ENCODE measurements at regions not wholly inside any gene's neighbourhood (a gene's known extent, or its start where the extent isn't known, plus 50 kb on each side); places are given as distances from the start of the nearest gene placed in this dataset.

GRCh38 chr5:114782869-114783268 lies 386.8 kb downstream of the TRIM36 start:
- Mint-ChIP-seq H3K27me3 (ENCODE audit: low read depth) (no peaks in the 10 kb centered on the region), H3K36me3 (no peaks in the 10 kb centered on the region), H3K27ac (no peak overlapping the region), H3K9me3 (no peaks in the 10 kb centered on the region), H3K4me3 (no peak overlapping the region), H3K4me1 (no peaks in the 10 kb centered on the region)
- ChIA-PET CTCF (interaction anchor here (0.5 to 2.9 kb wide), 13 partner anchors 9 to 1103 kb away, joined by 3 to 15 read pairs (median 4); no protein-coding TSS in a partner anchor), POLR2A (no interaction called here)
- TF ChIP-seq MYBL2 (CRISPR knock-in tag; IDR thresholded peaks at IDR 0.05): no peak
- TF ChIP-seq, protein P1, sequence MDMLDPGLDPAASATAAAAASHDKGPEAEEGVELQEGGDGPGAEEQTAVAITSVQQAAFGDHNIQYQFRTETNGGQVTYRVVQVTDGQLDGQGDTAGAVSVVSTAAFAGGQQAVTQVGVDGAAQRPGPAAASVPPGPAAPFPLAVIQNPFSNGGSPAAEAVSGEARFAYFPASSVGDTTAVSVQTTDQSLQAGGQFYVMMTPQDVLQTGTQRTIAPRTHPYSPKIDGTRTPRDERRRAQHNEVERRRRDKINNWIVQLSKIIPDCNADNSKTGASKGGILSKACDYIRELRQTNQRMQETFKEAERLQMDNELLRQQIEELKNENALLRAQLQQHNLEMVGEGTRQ (CRISPR knock-in tag; IDR thresholded peaks at IDR 0.05): no peak
- TF ChIP-seq, protein P2, sequence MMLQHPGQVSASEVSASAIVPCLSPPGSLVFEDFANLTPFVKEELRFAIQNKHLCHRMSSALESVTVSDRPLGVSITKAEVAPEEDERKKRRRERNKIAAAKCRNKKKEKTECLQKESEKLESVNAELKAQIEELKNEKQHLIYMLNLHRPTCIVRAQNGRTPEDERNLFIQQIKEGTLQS (CRISPR knock-in tag; conservative IDR thresholded peaks at IDR 0.05): no peak
- no peak for TF ChIP-seq FOXP4 (CRISPR knock-in tag; IDR thresholded peaks at IDR 0.05)
- TF ChIP-seq NFATC4 (CRISPR knock-in tag; IDR thresholded peaks at IDR 0.05): no peak
- TF ChIP-seq, protein P3, sequence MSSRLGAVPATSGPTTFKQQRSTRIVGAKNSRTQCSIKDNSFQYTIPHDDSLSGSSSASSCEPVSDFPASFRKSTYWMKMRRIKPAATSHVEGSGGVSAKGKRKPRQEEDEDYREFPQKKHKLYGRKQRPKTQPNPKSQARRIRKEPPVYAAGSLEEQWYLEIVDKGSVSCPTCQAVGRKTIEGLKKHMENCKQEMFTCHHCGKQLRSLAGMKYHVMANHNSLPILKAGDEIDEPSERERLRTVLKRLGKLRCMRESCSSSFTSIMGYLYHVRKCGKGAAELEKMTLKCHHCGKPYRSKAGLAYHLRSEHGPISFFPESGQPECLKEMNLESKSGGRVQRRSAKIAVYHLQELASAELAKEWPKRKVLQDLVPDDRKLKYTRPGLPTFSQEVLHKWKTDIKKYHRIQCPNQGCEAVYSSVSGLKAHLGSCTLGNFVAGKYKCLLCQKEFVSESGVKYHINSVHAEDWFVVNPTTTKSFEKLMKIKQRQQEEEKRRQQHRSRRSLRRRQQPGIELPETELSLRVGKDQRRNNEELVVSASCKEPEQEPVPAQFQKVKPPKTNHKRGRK (CRISPR knock-in tag; IDR thresholded peaks at IDR 0.05; ENCODE audit: borderline replicate concordance): no peak
- no peak for TF ChIP-seq ZNF416 (CRISPR knock-in tag; IDR thresholded peaks at IDR 0.05)
- no peak for TF ChIP-seq MLX (CRISPR knock-in tag; IDR thresholded peaks at IDR 0.05)
- TF ChIP-seq NR3C1 (CRISPR knock-in tag; conservative IDR thresholded peaks at IDR 0.05; ENCODE audit: low read depth): no peak
- no peak for TF ChIP-seq ZNF219 (CRISPR knock-in tag; IDR thresholded peaks at IDR 0.05; ENCODE audit: borderline replicate concordance)
- TF ChIP-seq, protein P4, sequence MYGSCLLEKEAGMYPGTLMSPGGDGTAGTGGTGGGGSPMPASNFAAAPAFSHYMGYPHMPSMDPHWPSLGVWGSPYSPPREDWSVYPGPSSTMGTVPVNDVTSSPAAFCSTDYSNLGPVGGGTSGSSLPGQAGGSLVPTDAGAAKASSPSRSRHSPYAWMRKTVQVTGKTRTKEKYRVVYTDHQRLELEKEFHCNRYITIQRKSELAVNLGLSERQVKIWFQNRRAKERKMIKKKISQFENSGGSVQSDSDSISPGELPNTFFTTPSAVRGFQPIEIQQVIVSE (CRISPR knock-in tag; IDR thresholded peaks at IDR 0.05; ENCODE audit: borderline replicate concordance): no peak
- DNase-seq (ENCODE audit: low spot score) (peak; percentile 57), ATAC-seq (peak; percentile 98)

DNA sequence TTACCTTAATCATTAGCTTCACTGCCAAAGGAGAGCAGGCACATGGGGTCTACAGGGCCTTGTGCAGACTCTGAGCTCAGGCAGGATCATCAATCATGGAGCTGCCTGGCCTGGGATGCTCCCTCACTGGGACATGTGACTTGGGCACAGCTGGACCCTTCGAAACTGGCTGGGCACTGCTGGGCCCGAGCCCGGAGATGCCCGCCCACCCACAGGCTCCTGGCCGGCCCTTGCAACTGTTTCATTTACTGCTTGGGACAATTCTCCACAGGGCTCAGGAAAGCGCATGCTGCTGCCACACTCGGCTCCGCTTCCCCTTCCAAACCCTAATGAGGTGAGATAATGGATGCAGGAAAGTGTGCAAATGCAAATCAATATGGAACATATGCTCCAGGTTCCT lies 387.5 kb downstream of the TRIM36 start:
- ChIA-PET CTCF (interaction anchor here (1.2 to 2.9 kb wide), 3 partner anchors 21 to 314 kb away, joined by 4 to 15 read pairs (median 5); no protein-coding TSS in a partner anchor), POLR2A (no interaction called here)
- no peak for DNase-seq (ENCODE audit: low spot score)
- Mint-ChIP-seq H3K4me3 (no peak overlapping the region), H3K27me3 (ENCODE audit: low read depth) (no peaks in the 10 kb centered on the region), H3K4me1 (0 out of 2 replicates have a peak, but pooled peaks cover under 1% of the 10 kb centered on the region), H3K36me3 (no peaks in the 10 kb centered on the region), H3K27ac (no peak overlapping the region), H3K9me3 (no peaks in the 10 kb centered on the region)
- ATAC-seq: no peak
- TF ChIP-seq MXD4 (CRISPR knock-in tag; IDR thresholded peaks at IDR 0.05; ENCODE audit: borderline replicate concordance): no peak
- TF ChIP-seq ATF6 (CRISPR knock-in tag; IDR thresholded peaks at IDR 0.05): no peak

DNA sequence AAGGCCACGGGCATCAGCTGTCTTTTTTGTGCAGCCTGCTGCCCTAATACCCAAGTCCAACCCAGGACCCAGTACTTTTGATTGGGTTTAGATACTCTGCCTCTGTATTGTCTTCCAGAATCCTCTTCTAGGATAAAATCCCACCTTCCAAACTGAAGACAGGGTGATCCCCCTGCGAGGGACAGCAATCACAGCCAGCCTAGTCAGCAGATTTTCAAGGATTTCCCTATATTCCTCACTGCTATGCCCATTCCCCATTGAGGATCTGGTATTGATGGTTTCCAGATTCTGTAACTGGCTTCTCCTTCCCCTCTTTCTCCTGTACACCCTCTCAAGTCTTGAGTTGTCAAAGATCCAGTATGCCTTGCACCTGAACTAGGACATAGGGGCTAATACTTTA lies 389.4 kb downstream of the TRIM36 start:
- Mint-ChIP-seq H3K27ac (no peak overlapping the region), H3K4me3 (no peak overlapping the region), H3K4me1 (peaks cover 7% of the 10 kb centered on the region; the same call in 1 of the 2 replicates), H3K36me3 (no peaks in the 10 kb centered on the region), H3K27me3 (ENCODE audit: low read depth) (no peaks in the 10 kb centered on the region), H3K9me3 (no peaks in the 10 kb centered on the region)
- POLR2A ChIA-PET: no interaction called here
- CTCF ChIA-PET: no interaction called here
- no peak for ATAC-seq
- no peak for DNase-seq (ENCODE audit: low spot score)
- TF ChIP-seq ETV6 (CRISPR knock-in tag; IDR thresholded peaks at IDR 0.05): no peak
- no peak for TF ChIP-seq MYBL2 (CRISPR knock-in tag; IDR thresholded peaks at IDR 0.05)
- no peak for TF ChIP-seq NFE2L1 (CRISPR knock-in tag; IDR thresholded peaks at IDR 0.05)
- TF ChIP-seq, protein P5, sequence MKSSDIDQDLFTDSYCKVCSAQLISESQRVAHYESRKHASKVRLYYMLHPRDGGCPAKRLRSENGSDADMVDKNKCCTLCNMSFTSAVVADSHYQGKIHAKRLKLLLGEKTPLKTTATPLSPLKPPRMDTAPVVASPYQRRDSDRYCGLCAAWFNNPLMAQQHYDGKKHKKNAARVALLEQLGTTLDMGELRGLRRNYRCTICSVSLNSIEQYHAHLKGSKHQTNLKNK (CRISPR knock-in tag; IDR thresholded peaks at IDR 0.05): no peak
- TF ChIP-seq ZNF317 (CRISPR knock-in tag; IDR thresholded peaks at IDR 0.05; ENCODE audit: borderline replicate concordance, low read depth): no peak
- TF ChIP-seq, protein P6, sequence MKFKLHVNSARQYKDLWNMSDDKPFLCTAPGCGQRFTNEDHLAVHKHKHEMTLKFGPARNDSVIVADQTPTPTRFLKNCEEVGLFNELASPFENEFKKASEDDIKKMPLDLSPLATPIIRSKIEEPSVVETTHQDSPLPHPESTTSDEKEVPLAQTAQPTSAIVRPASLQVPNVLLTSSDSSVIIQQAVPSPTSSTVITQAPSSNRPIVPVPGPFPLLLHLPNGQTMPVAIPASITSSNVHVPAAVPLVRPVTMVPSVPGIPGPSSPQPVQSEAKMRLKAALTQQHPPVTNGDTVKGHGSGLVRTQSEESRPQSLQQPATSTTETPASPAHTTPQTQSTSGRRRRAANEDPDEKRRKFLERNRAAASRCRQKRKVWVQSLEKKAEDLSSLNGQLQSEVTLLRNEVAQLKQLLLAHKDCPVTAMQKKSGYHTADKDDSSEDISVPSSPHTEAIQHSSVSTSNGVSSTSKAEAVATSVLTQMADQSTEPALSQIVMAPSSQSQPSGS (CRISPR knock-in tag; IDR thresholded peaks at IDR 0.05; ENCODE audit: borderline replicate concordance, low read depth): no peak
- TF ChIP-seq ZNF263 (CRISPR knock-in tag; IDR thresholded peaks at IDR 0.05; ENCODE audit: low read depth): no peak
- no peak for TF ChIP-seq PREB (CRISPR knock-in tag; IDR thresholded peaks at IDR 0.05; ENCODE audit: borderline replicate concordance)
